Chondrocyte (in vitro differentiated cells): ENCODE measurements at regions not wholly inside any gene's neighbourhood (a gene's known extent, or its start where the extent isn't known, plus 50 kb on each side); places are given as distances from the start of the nearest gene placed in this dataset.

Experiments
- DNase-seq: peaks from one replicate; pipeline ENCODE4 v3.0.0; 2021; ENCODE audit warnings: mixed read lengths, low spot score
- H3K27ac Mint-ChIP-seq: one replicate; pipeline ENCODE4 v1.8.0; 2021; ENCODE audit warnings: mild to moderate bottlenecking, moderate library complexity, mixed read lengths; ENCODE audit not compliant: unreplicated experiment
- H3K27me3 Mint-ChIP-seq: 2 replicates; pipeline ENCODE4 v1.8.0; 2021; ENCODE audit warnings: low read depth, mixed read lengths
- H3K36me3 Mint-ChIP-seq: 2 replicates; pipeline ENCODE4 v1.8.0; 2021; ENCODE audit warnings: low read depth, mixed read lengths
- H3K4me1 Mint-ChIP-seq: 2 replicates; pipeline ENCODE4 v1.8.0; 2021; ENCODE audit warnings: low read depth, mild to moderate bottlenecking, mixed read lengths
- H3K4me3 Mint-ChIP-seq: one replicate; pipeline ENCODE4 v1.8.0; 2021; ENCODE audit warnings: mild to moderate bottlenecking, moderate library complexity, mixed read lengths; ENCODE audit not compliant: unreplicated experiment
- H3K9me3 Mint-ChIP-seq: 2 replicates; pipeline ENCODE4 v1.8.0; 2021; ENCODE audit warnings: low read depth, mixed read lengths
- CTCF ChIP-seq: fragments of 200-600 bp; sonication (generic); IDR thresholded peaks from 2 replicates; pipeline ENCODE4 v1.5.0; 2021; ENCODE audit warnings: antibody characterized with exemption, mild to moderate bottlenecking, moderate library complexity

GRCh38 chr7:13069841-13070240 is 382.4 kb downstream of the ARL4A start:
- DNase-seq, result no peak
- no peaks in the 10 kb centered on the region for H3K36me3 Mint-ChIP-seq
- H3K27ac Mint-ChIP-seq, result no peak overlapping the region

GRCh38 chr7:13072014-13072413 is 384.6 kb downstream of the ARL4A start:
- DNase-seq, result no peak
- Mint-ChIP-seq H3K27ac (peak overlapping the region; percentile 39), H3K36me3 (no peaks in the 10 kb centered on the region), H3K27me3 (no peaks in the 10 kb centered on the region), H3K9me3 (no peaks in the 10 kb centered on the region), H3K4me3 (no peak overlapping the region), H3K4me1 (peaks cover 13% of the 10 kb centered on the region)
- no peak for TF ChIP-seq CTCF

More at GRCh38 chr7:13069841-13070240, 382.4 kb downstream of the ARL4A start:
- Mint-ChIP-seq H3K4me3 (no peak overlapping the region), H3K4me1 (peaks cover 9% of the 10 kb centered on the region), H3K27me3 (no peaks in the 10 kb centered on the region), H3K9me3 (no peaks in the 10 kb centered on the region)
- no peak for TF ChIP-seq CTCF

- no peak for TF ChIP-seq CTCF
- H3K27ac Mint-ChIP-seq, result peak overlapping the region; percentile 10
- H3K27me3 Mint-ChIP-seq, result no peaks in the 10 kb centered on the region
- no peak overlapping the region for H3K4me3 Mint-ChIP-seq
- peaks cover 21% of the 10 kb centered on the region for H3K4me1 Mint-ChIP-seq
- no peak for DNase-seq
- no peaks in the 10 kb centered on the region for H3K9me3 Mint-ChIP-seq
- H3K36me3 Mint-ChIP-seq, result no peaks in the 10 kb centered on the region
Measured at GRCh38 chr7:13077466-13077865, 390.0 kb downstream of the ARL4A start.

- no peak for DNase-seq
- H3K27ac Mint-ChIP-seq, result no peak overlapping the region
- no peak for TF ChIP-seq CTCF
- no peaks in the 10 kb centered on the region for H3K27me3 Mint-ChIP-seq
- H3K4me1 Mint-ChIP-seq, result peaks cover 21% of the 10 kb centered on the region
- H3K9me3 Mint-ChIP-seq, result no peaks in the 10 kb centered on the region
- no peak overlapping the region for H3K4me3 Mint-ChIP-seq
- no peaks in the 10 kb centered on the region for H3K36me3 Mint-ChIP-seq
Measured at GRCh38 chr7:13078105-13078504, 390.7 kb downstream of the ARL4A start.

- Mint-ChIP-seq H3K36me3 (peaks cover 2% of the 10 kb centered on the region), H3K4me1 (no peaks in the 10 kb centered on the region), H3K27ac (no peak overlapping the region), H3K27me3 (no peaks in the 10 kb centered on the region), H3K4me3 (no peak overlapping the region), H3K9me3 (peaks cover 14% of the 10 kb centered on the region)
- TF ChIP-seq CTCF, result no peak
- no peak for DNase-seq
Measured at GRCh38 chr7:13090959-13091358, 403.5 kb downstream of the ARL4A start.
